SU-DHL-6 (cell line): ENCODE measurements at regions not wholly inside any gene's neighbourhood (a gene's known extent, or its start where the extent isn't known, plus 50 kb on each side); places are given as distances from the start of the nearest gene placed in this dataset.

Experiments used
- EZH2phosphoT487 ChIP-seq: fragments of 200-600 bp; sonication (generic), shearing (Covaris generic); conservative IDR thresholded peaks from 2 replicates; pipeline ENCODE4 v1.6.1; 2018; ENCODE audit warnings: mild to moderate bottlenecking, antibody characterized with exemption, low read length, moderate library complexity, mixed read lengths
- TF ChIP-seq, protein P1 (sequence below): fragments of 200-600 bp; sonication (generic); IDR thresholded peaks from one replicate; pipeline ENCODE4 v1.5.1; 2017; ENCODE audit warnings: antibody characterized with exemption, mild to moderate bottlenecking, low read length, moderate library complexity; ENCODE audit not compliant: insufficient read depth, poor library complexity, severe bottlenecking

DNA sequence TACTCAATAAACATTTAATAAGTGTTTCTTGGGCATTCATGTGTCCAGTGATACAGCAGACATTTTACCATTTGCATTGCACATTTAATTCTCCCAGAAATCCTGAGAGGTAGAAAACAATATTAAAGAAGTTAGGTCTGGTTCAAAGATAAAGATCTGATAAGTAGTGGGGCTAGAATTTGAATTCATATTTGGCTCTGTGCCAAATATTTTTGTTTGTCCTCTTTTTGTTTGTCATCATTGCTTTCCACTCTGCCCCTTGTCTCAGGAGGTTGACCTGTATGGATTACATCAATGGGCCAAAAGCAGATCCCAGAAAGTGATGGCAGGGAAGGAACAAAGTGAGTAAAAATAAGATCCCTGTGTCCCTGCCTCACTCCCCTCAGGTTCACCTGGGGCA, 441.9 kb upstream of the PKDCC start:
- TF ChIP-seq, protein P1, sequence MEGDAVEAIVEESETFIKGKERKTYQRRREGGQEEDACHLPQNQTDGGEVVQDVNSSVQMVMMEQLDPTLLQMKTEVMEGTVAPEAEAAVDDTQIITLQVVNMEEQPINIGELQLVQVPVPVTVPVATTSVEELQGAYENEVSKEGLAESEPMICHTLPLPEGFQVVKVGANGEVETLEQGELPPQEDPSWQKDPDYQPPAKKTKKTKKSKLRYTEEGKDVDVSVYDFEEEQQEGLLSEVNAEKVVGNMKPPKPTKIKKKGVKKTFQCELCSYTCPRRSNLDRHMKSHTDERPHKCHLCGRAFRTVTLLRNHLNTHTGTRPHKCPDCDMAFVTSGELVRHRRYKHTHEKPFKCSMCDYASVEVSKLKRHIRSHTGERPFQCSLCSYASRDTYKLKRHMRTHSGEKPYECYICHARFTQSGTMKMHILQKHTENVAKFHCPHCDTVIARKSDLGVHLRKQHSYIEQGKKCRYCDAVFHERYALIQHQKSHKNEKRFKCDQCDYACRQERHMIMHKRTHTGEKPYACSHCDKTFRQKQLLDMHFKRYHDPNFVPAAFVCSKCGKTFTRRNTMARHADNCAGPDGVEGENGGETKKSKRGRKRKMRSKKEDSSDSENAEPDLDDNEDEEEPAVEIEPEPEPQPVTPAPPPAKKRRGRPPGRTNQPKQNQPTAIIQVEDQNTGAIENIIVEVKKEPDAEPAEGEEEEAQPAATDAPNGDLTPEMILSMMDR, result no peak
- no peak for TF ChIP-seq EZH2phosphoT487
